DMS114 treated with DMSO at 0.1 percent for 48 hours (cell line): ENCODE measurements at regions not wholly inside any gene's neighbourhood (a gene's known extent, or its start where the extent isn't known, plus 50 kb on each side); places are given as distances from the start of the nearest gene placed in this dataset.

Experiments
- DNase-seq: peaks from one replicate; lab custom pipeline; 2025; ENCODE audit not compliant: unreplicated experiment; lab: John Stamatoyannopoulos, UW

DNA sequence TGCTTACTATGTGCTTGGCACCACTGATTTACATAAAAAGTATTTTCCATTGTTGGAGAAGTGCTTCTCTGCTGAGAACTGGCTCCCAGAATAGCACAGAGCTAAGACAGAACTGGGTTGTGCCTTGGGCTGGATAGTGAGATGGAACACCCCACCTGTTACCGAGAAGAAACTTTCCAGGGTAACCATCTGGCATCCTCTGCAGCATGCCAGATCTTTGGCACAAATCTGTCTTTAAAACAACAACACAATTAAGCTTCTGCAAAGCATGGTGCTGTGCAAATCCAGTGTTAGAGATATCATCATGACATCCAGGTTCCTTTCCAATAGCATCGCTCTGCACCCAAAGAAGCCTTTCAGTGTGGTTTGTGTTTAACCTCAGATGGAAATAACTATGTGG lies 202.5 kb upstream of the RFC3 start:
- DNase-seq: no peak

DNA sequence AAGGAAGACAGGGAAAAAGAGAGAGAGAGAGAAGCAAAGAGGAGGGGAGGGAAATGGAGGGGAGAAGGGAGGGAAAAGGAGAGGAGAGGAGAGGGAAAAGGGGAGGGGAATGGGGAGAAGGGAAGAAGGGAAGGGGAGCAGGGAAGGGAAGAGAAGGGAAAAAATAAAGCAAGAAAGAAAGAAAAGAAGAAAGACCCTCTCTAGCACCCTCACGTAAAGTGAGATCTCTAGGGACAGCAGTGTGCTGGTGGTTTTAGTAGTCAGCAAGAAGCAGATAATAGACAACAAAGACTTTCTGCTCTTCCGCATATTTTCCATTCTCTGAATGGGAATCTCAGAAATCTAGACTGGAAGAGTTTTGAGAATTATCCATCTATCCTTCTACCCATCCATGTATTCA lies 201.8 kb upstream of the RFC3 start:
- no peak for DNase-seq

DNA sequence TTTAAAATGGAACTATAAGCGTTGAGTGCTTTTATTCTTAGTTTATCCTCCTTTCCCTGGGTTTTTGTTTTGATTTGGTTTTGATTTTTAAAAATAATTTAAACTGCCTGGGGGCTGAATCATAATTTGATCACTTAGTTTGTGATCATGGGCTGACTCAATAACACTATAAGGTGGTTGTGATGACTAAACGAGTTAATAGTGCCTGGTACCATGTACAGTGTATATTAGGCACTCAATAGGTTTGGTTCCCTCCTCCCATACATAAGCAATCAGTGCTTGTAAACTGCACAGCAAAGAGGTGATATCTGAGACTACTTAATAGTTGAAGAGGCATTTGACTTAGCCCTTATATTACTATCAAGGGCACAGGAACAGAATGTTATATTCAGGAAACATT lies 200.9 kb upstream of the RFC3 start:
- no peak for DNase-seq

DNA sequence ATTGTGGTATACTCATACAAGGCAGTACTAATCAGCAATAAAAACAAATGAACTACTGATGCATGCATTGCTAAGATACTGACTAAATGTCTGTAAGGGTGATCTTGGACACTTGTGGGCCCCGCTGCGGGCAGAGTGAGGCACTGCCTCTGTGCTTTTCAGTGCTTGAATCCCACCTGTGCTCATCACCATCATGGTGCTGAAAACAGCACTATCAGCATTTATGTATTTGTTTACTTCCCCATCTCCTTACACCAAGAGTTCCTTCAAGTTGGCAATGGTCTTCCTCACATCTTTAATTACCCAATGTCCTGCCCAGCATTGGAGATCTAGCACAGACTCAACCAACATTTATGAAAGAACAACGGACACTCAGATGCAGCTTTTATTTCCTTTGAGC lies 193.7 kb upstream of the RFC3 start:
- DNase-seq: no peak

DNA sequence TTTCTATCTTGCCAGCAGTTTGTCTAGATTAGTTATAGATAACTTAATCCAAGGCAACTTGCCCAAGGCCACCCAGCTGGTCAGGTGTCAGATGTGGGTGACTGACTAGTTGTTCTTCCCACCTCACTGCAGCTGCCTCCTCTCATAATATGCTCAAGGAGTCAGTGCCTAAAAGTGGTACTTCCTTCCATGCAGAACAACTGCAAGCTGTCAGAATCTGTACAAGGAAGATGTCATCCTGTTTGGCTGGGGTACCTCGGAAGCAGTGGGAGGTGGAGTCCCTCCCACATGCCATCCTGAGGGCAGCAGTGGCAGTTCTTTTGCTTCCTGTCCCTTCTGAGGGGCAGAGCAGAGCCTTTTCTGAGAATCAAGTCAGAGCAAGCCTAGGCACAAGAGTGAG lies 193.2 kb upstream of the RFC3 start:
- DNase-seq: no peak

DNA sequence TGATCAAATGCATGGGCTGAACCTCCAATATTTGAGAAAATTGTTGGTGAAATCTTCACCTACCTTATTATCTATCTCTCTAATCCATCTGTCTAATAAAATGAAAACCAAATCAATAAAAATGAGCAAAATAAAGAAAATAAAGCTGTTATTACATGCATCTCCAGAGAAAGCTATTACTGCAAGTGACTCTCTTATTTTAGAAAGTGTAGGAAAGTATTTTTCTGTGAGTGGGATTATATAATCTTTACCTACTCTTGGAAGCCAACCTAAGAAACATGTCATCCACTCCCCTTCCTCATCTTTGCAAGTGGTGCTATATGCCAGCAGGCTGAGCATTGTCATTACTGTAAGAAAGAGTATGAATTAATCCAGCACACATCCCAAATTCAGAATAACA lies 191.5 kb upstream of the RFC3 start:
- no peak for DNase-seq

DNA sequence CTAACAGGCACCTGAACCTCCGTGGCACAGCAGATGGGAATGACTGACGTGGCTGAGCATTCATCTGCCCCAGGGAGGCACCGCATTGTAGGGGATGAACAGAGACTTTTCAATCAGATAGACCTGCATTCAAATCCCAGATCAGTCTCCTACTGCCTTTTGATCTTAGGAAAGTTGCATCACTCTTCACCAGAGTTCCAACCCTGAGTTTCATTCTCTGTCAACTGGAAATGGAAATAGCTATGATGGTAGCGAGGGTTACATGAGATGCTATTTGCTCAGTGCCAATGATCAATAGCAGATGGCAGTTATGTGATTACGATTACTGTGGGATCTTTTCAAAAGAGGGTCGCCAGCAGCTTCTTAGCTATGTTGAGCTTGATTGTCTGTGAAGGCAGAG lies 189.3 kb upstream of the RFC3 start:
- no peak for DNase-seq

DNA sequence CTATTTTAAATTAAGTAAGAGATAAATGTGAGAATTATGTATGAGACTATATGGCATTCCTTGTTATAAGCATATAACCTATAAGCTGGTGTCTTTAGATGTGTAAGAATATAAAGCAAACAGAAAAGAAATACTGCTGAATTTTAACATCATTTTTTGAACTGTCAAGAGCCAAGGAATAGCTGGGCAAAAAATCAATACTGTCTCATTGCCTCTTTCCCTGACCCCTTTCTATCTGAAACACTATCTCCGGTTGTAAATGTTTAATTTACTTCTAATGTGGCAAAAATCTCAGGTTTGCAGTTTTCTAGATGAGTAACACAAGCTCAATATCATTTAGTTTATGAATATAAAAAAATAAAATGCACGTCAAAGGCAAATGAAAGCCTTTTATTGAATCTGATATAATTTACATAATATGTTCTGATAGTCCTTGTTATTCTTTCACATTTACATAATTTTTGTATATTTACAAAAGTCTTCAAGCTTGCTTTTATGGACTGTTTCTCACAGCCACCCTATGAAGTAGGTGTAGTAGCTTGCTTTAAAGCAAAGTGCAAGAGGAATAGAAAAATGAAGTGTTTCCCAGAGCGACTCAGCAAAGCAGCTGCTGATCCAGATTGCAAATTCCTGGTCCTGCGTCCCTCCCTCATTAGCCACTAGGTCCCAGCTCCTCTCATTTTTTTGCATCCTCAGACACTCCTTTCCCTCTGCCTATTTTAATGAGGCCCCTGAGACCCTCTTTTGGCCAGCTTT lies 188.2 kb upstream of the RFC3 start:
- no peak for DNase-seq

DNA sequence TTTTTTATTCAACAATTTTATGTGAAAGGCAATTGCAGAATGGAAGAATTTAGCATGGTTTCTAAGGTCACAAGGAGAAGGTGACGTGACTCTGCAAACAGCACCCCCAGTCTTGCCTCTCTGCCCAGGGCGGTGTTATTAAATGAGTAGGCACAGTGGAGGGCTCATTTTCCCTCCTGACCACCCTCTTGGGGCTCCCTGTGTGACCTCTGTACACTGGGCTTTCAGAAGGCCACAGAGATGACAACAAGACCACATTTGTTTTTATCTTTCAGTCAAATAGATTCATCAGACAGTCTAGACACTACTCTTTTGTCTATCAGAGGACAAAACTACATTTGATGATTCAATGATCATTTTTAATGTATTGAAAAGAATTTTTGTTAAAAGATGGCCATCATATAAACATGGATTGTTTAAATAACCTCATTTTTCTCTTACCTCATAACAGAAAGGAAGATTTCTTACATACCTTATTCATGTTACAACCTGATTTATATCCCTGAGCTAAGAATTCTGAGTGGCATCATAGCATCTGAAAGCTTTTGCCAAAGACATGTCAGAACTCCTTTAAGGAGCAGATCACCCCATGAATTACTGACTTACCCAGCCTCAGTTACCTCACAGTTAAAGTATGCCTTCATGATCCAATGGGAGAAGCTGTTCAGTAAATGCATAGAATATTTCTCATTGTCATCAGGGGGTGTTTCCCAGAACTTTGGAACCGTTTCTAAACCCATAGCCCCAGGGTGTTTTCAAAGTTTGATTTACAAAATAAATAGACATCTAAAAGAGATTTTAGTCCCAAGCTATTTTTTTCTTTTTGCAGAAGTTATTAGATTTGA lies 184.0 kb upstream of the RFC3 start:
- no peak for DNase-seq

DNA sequence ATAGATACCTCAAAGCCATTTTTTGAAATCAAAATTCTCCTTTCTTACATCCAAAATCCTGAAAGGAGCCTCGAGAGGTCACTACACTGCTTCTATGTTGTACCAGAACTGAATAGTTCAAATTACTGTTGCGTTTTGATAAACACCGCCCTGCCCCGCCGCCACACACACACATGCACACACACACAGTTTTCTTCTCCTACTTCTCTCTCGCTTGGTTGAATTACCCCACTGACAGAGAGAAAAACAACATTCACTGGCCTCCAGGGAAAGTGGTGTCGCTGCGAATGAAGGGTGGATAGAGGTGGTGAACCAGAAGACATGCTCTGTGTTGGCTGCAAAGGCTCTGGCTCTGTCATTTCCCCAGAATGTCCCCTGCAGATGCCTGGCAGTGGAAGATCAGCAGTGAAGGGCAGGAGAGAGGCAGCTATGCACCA lies 183.4 kb upstream of the RFC3 start:
- DNase-seq: no peak

DNA sequence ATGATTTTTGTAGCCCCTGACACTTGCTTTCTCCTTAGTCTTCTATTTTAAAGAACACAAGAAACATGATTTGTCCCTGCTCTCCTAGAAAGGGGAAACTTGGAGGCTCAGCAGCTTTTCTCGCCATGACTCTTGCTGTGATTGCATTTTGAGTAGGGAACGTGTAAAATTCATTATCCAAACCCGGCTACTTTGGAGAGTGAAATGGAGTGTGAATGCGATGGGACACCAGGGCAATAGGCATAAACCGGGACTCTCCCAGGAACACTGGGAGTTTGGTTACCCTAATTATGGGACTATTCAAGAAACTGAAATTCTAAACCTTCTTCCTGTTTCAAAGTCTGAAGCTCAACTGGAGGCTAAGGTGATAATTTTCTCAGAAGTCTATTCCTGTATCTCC lies 181.7 kb upstream of the RFC3 start:
- DNase-seq: no peak

DNA sequence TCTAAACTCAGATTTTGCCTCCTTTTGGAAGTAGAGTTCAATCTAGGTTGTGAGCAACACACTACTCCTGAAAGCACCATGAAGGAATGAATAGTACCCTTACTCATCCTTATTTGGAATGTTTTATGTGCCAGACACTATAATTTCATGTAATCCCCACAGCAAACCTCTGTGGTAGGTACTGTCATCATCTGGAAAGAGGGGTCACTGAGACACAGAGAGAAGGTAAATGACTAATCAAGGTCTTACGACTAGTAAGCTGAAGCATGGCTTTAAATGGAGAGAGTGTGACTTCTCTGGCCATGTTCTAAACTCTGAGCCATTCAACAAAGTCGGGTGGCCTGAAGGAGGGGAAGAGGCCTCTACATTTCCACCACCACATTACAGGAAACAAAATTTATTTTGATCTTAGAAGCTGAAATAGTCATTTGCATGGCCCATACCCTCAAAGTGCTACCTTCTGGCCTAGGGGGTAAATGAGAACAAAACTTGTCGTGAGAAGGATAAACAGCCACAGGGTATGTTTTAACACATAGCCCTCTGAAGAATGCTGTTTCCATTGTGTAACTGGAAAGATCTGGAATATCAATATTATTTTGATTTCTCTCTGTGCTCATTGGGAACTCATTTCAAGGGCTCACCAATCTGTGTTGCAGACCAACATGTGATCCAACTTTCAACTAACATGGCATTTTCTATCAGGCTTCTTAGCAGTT lies 180.8 kb upstream of the RFC3 start:
- DNase-seq: no peak

DNA sequence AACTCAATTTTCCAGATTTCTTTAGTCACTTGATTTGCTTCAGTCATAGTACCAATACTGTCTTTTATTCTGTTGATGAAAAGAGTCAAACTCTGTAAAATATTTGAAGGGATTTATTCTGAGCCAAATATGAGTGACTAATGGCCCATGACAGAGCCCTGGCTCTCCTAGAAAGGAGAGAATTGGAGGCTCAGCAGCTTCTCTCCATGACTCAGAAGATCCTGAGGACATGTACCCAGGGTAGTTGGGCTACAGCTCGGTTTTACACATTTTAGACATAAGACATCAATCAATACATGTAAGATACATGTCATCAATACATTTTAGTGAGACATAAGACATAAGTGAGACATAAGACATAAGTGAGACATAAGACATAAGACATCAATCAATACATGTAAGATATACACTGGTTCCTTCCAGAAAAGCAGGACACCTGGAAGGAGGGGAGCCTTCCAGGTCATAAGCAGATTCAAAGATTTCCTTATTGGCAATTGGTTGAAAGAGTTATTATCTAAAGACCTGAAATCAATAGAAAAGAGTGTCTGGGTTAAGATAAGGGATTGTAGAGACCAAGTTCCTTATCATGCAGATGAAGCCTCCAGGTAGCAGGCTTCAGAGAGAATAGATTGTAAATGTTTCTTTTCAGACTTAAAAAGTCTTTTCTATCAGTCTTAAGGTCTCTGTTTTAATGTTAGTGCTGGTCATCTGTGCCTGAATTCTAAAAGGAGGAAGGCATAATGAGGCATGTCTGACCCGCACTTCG lies 179.8 kb upstream of the RFC3 start:
- DNase-seq: no peak

DNA sequence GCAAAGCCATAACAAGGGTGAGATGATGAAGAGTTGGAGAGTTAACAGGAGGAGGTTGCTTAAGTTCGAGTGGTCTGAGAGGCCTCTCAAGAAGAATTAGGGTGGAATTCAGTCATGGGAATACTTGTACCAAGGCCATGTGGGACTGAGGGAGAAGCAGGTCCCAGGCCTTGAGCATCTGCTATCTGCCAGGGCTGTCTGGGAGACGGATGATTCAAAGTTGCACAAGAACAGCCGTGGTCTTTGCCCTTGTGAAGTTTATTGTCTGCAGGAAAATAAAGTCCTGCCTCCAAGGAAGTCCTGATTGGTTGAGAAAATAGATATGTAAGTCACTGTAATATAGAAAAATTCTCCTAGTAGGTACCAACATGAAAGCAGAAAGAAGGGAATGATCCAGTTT lies 178.8 kb upstream of the RFC3 start:
- no peak for DNase-seq

DNA sequence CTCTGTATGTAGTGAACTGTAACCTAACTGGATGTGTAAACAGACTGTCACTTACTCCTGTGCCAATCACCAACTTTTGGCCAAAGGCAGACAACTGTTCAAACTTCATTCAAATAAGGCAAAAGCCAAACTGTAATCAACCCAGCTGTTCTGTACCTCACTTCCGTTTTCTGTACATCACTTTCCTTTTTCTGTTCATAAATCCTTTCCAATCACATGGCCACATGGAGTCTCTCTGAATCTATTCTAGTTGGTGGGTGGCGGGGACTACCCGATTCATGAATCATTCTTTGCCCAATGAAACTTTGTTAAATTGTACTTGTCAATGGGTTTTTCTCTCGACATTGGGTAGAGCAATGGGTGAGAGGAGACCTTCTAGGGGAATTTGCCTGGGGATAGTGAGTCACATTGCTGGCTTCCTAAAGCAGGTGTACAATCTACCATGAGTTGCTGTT lies 178.3 kb upstream of the RFC3 start:
- DNase-seq: no peak

DNA sequence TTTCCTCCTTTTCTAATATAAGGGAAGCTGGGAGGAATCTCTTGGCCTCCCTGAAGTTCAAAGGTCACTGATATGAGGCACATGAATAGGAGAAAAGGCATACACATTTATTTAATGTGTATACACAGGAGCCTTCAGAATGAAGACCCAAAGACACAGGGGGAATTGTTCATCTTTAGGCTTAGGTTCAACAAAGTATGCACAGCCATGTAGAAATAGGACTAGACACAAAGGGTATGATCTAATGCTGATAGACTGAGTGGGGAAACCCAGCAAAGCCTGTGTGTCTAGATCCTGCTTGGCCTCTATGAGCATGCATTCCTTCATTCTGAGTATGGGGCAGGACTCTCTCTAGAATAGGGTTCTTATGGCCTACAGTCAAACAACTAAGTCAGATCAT lies 177.1 kb upstream of the RFC3 start:
- DNase-seq: no peak

DNA sequence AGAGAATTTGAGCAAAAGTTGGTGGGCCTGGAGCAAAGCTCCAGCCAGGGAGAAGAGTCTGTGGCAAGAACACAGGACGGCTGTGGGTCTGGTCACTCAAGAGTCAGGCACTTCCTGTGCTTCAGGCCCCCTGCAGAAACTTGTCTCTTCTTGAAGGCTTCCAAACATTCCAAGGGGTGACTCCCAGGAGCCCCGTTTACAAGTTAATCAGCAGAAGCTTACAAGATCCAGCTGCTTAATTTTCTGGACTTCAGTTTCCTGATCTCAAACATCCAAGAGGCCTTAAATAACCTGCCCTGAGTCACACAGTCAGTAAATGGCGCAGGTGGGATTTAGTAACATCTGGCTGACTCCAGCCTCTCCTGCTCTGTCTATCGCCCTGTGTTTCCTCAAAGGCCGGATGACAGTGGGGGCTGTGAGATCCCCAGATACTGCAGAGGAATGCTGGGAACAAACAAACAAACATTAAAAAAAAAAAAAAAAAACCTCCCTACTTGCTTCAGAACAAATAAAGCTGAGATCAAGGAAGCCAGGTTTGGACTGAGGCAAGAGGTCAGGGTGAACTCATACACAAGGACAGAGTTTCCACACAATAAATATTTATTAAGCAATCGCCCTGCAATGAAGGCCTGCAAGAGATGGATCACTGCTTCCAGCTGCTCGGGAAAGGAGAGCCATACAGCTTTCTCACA lies 175.4 kb upstream of the RFC3 start:
- DNase-seq: no peak

DNA sequence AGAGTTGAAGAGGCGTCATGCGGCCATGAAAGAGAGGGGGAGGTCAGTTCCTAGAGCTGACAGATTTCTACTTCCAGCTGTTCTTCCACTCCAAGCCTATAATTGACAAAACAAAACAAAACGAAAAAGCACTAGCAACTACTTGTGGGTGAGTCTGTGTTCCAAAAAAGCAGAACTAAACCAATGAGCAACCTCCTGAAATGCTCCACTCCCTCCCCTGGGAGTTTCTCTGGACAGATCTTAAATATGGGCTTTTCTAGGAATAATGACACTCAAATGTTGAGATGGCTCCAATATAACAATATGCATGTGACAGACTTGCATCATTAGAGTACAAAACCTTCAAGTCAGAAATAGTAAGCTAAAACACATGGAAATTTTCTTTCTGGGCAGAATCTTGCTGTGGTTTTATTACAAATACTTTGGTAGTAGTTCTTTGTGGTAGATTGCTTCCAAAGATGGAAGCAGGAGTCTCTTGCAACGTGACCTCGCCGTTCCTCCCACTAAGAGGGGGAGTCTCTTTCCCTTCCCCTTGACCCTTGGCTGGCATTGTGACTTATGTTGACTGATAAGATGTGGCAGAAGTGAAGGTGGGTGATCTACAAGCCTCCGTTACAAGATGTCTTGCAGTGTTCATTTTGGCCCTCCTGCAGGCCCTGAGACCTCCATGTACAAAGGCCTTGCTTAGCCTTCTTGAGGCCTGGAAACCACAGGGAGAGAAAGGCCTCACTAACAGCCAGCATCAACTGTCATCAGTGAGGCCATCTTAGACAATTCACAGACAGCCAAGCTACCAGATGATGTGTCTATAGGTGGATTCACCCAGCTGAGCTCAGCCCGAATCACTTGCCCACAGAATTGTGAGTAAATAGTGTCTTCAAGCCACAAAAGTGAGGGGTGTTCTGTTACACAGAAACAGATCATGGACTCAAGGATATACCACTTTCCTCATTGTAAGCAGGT lies 173.1 kb upstream of the RFC3 start:
- DNase-seq: no peak
